ENCODE measurements at regions not wholly inside any gene's neighbourhood (a gene's known extent, or its start where the extent isn't known, plus 50 kb on each side); places are given as distances from the start of the nearest gene placed in this dataset.
"Not testable (repeated sequence)": the region's sequence is repeated elsewhere in the genome, so short reads cannot be mapped to it uniquely, and the experiment has no call there.

GRCh38 chr9:135404451-135405144, 75.0 kb upstream of the PPP1R26 start:
- DNase-seq (ENCODE audit: low read depth) = no peak

GRCh38 chr9:135405145-135405464, 74.5 kb upstream of the PPP1R26 start:
- not testable (repeated sequence) for DNase-seq (ENCODE audit: low read depth)

- no peak for DNase-seq (ENCODE audit: low read depth)
Measured at GRCh38 chr9:135408476-135409254, 70.9 kb upstream of the PPP1R26 start.

- no peak for DNase-seq (ENCODE audit: low read depth)
Measured at GRCh38 chr9:135409286-135410200, 70.0 kb upstream of the PPP1R26 start.

GRCh38 chr9:135410421-135410820, 69.2 kb upstream of the PPP1R26 start:
- DNase-seq (ENCODE audit: low read depth) = no peak

GRCh38 chr9:135410831-135411473, 68.6 kb upstream of the PPP1R26 start:
- no peak for DNase-seq (ENCODE audit: low read depth)

GRCh38 chr9:135411605-135412004, 68.0 kb upstream of the PPP1R26 start:
- DNase-seq (ENCODE audit: low read depth) = not testable (repeated sequence)

GRCh38 chr9:135412315-135413085, 67.1 kb upstream of the PPP1R26 start:
- peak; percentile 58 for DNase-seq (ENCODE audit: low read depth)

- DNase-seq (ENCODE audit: low read depth) = no peak
Measured at GRCh38 chr9:135413086-135413375, 66.6 kb upstream of the PPP1R26 start.

GRCh38 chr9:135413461-135413860, 66.1 kb upstream of the PPP1R26 start:
- DNase-seq (ENCODE audit: low read depth) = no peak

- DNase-seq (ENCODE audit: low read depth) = no peak
Measured at GRCh38 chr9:135414293-135414692, 65.3 kb upstream of the PPP1R26 start.

GRCh38 chr9:135415586-135415985, 64.0 kb upstream of the PPP1R26 start:
- no peak for DNase-seq (ENCODE audit: low read depth)

GRCh38 chr9:135416664-135417290, 62.8 kb upstream of the PPP1R26 start:
- no peak for DNase-seq (ENCODE audit: low read depth)

GRCh38 chr9:135418161-135418560, 61.4 kb upstream of the PPP1R26 start:
- no peak for DNase-seq (ENCODE audit: low read depth)

GRCh38 chr9:135419106-135419505, 60.5 kb upstream of the PPP1R26 start:
- DNase-seq (ENCODE audit: low read depth) = no peak

GRCh38 chr9:135422341-135422944, 57.1 kb upstream of the PPP1R26 start:
- no peak for DNase-seq (ENCODE audit: low read depth)

- DNase-seq (ENCODE audit: low read depth) = no peak
Measured at GRCh38 chr9:135423725-135424124, 55.9 kb upstream of the PPP1R26 start.
